OCI-LY3 (cell line): ENCODE measurements at regions not wholly inside any gene's neighbourhood (a gene's known extent, or its start where the extent isn't known, plus 50 kb on each side); places are given as distances from the start of the nearest gene placed in this dataset.

Experiments
- H2AFZ ChIP-seq: fragments of 200-600, 300-600 bp; shearing (Covaris generic); 2 replicates; pipeline ENCODE4 v1.6.0; 2014; ENCODE audit warnings: antibody characterized with exemption, low read depth, low read length
- H3K27ac ChIP-seq: fragments of 200-600, 300-600 bp; sonication (generic); 2 replicates; pipeline ENCODE4 v1.5.1; 2014; ENCODE audit warnings: mild to moderate bottlenecking, low read length, moderate library complexity, mixed read lengths
- H3K27me3 ChIP-seq: fragments of 200-600, 300-600 bp; sonication (generic); 2 replicates; pipeline ENCODE4 v1.6.1; 2014; ENCODE audit warnings: low read depth, low read length, mixed read lengths
- H3K36me3 ChIP-seq: fragments of 200-600, 300-600 bp; sonication (generic); replicated peaks from 2 replicates; pipeline ENCODE3; 2014; ENCODE audit warnings: low read depth, low read length, mixed read lengths
- H3K4me1 ChIP-seq: fragments of 300-600, 200-600 bp; sonication (generic); 2 replicates; pipeline ENCODE4 v1.6.1; 2014; ENCODE audit warnings: low read length, mixed read lengths
- H3K4me2 ChIP-seq: fragments of 200-600, 300-600 bp; sonication (generic); 2 replicates; pipeline ENCODE4 v1.6.1; 2014; ENCODE audit warnings: low read length, mixed read lengths
- H3K4me3 ChIP-seq: fragments of 300-600, 200-600 bp; sonication (generic); 2 replicates; pipeline ENCODE4 v1.5.1; 2014; ENCODE audit warnings: antibody characterized with exemption, mild to moderate bottlenecking, low read length, moderate library complexity
- H3K79me2 ChIP-seq: fragments of 300-600, 200-600 bp; shearing (Covaris generic); 2 replicates; pipeline ENCODE4 v1.6.1; 2014; ENCODE audit warnings: mild to moderate bottlenecking, low read length, mixed read lengths
- H3K9ac ChIP-seq: fragments of 300-600, 200-600 bp; shearing (Covaris generic); 2 replicates; pipeline ENCODE4 v1.6.0; 2014; ENCODE audit warnings: mild to moderate bottlenecking, low read length, moderate library complexity
- H3K9me3 ChIP-seq: fragments of 200-600, 300-600 bp; shearing (Covaris generic); 2 replicates; pipeline ENCODE4 v1.6.1; 2014; ENCODE audit warnings: low read length, mixed read lengths; ENCODE audit not compliant: insufficient read depth
- H4K20me1 ChIP-seq: fragments of 200-600, 300-600 bp; sonication (generic); 2 replicates; pipeline ENCODE4 v1.6.1; 2016; ENCODE audit warnings: low read length, mixed read lengths; ENCODE audit not compliant: insufficient read depth
- CTCF ChIP-seq: fragments of 200-600, 300-600 bp; sonication (generic); IDR thresholded peaks from 2 replicates; pipeline ENCODE4 v1.5.1; 2014; ENCODE audit warnings: antibody characterized with exemption, low read length, low read depth
- EZH2phosphoT487 ChIP-seq: fragments of 200-600 bp; shearing (Covaris generic); IDR thresholded peaks from 2 replicates; pipeline ENCODE4 v1.6.1; 2018; ENCODE audit warnings: antibody characterized with exemption, mixed run types, low read depth

- H3K9ac ChIP-seq: no peak overlapping the region
- H3K4me1 ChIP-seq: peaks cover 5% of the 10 kb centered on the region
- no peak for TF ChIP-seq EZH2phosphoT487
- TF ChIP-seq CTCF: no peak
- H3K4me2 ChIP-seq: no peak overlapping the region
- H3K9me3 ChIP-seq: no peaks in the 10 kb centered on the region
- H3K79me2 ChIP-seq: no peaks in the 10 kb centered on the region
- H2AFZ ChIP-seq: no peak overlapping the region
- H3K27me3 ChIP-seq: no peaks in the 10 kb centered on the region
- H4K20me1 ChIP-seq: no peaks in the 10 kb centered on the region
- no peak overlapping the region for H3K4me3 ChIP-seq
- no peak overlapping the region for H3K27ac ChIP-seq
- no peaks in the 10 kb centered on the region for H3K36me3 ChIP-seq
Measured at GRCh38 chr21:28252928-28253327, 739.7 kb downstream of the LTN1 start.

DNA sequence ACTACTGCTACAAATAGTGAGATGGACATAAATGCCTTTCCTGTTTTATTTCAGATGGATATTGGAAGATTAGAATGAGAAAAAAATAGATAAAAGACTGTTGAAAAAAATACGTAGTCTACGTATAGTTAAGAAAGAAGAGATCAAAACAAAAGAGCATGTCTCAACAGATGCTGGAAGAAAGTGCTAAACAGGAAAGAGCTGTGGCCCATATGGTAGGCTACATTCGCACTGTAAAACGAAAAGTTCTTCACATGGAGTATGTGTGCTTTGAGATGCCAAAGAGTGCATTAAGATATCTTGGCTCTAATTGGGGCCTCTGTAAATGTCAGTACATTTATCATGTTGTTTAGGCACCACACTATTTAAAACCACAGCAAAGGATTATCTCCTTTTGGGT, 741.7 kb downstream of the LTN1 start:
- Histone ChIP-seq H3K4me1 (no peaks in the 10 kb centered on the region), H3K4me2 (no peak overlapping the region), H3K79me2 (no peaks in the 10 kb centered on the region), H2AFZ (no peak overlapping the region), H4K20me1 (no peaks in the 10 kb centered on the region), H3K27me3 (no peaks in the 10 kb centered on the region), H3K9ac (no peak overlapping the region), H3K9me3 (no peaks in the 10 kb centered on the region), H3K36me3 (no peaks in the 10 kb centered on the region), H3K27ac (no peak overlapping the region), H3K4me3 (no peak overlapping the region)
- TF ChIP-seq CTCF: no peak
- no peak for TF ChIP-seq EZH2phosphoT487

- H3K4me3 ChIP-seq: no peak overlapping the region
- no peak overlapping the region for H3K27ac ChIP-seq
- H3K4me1 ChIP-seq: no peaks in the 10 kb centered on the region
- H3K9ac ChIP-seq: no peak overlapping the region
- H3K27me3 ChIP-seq: no peaks in the 10 kb centered on the region
- no peaks in the 10 kb centered on the region for H3K36me3 ChIP-seq
- no peaks in the 10 kb centered on the region for H3K9me3 ChIP-seq
- no peaks in the 10 kb centered on the region for H3K79me2 ChIP-seq
- no peak for TF ChIP-seq EZH2phosphoT487
- no peak for TF ChIP-seq CTCF
- H2AFZ ChIP-seq: no peak overlapping the region
- H3K4me2 ChIP-seq: no peak overlapping the region
- H4K20me1 ChIP-seq: no peaks in the 10 kb centered on the region
Measured at GRCh38 chr21:28247454-28248020, 745.1 kb downstream of the LTN1 start.

GRCh38 chr21:28240586-28240985, 752.1 kb downstream of the LTN1 start:
- no peak for TF ChIP-seq EZH2phosphoT487
- no peak for TF ChIP-seq CTCF
- no peak overlapping the region for H3K4me3 ChIP-seq
- H3K9me3 ChIP-seq: no peaks in the 10 kb centered on the region
- H2AFZ ChIP-seq: no peak overlapping the region
- no peaks in the 10 kb centered on the region for H3K27me3 ChIP-seq
- no peaks in the 10 kb centered on the region for H3K4me1 ChIP-seq
- no peaks in the 10 kb centered on the region for H3K79me2 ChIP-seq
- H4K20me1 ChIP-seq: no peaks in the 10 kb centered on the region
- no peak overlapping the region for H3K27ac ChIP-seq
- no peak overlapping the region for H3K4me2 ChIP-seq
- no peak overlapping the region for H3K9ac ChIP-seq
- no peaks in the 10 kb centered on the region for H3K36me3 ChIP-seq
